ENCODE measurements at regions not wholly inside any gene's neighbourhood (a gene's known extent, or its start where the extent isn't known, plus 50 kb on each side); places are given as distances from the start of the nearest gene placed in this dataset.
"Not testable (repeated sequence)": the region's sequence is repeated elsewhere in the genome, so short reads cannot be mapped to it uniquely, and the experiment has no call there.

DNA sequence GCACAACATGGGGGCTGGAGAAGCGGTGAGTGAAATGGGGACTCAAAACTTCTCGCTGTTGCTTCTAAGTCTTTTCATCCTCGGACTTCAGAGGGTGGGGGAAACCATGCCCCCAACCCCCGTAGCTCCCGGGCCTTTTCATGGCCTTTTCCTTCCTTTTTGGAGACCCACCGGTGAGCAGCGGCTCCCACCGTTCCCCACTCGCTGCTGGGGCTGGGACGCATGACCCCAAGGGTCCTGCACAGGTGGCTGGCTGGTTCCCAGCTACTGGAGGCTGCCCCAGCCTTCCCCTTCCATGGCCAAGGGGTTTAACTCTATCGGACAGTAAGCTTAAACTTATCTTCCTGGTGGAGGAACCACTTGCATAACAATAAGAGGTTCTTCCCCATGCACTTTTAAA is 194.3 kb upstream of the FERD3L start:
- H3K36me3 ChIP-seq (replicated peaks in 1 of 2), result no peaks in the 10 kb centered on the region
- 94 to 96% (median 94%) methylated on average over 10 to 11 of the region's 11 CpGs for WGBS, 4 donors
- no peak for TF ChIP-seq POLR2A (IDR thresholded peaks at IDR 0.05)
- TF ChIP-seq CTCF (IDR thresholded peaks at IDR 0.05), result no peak

GRCh38 chr7:19338512-19338911 is 193.3 kb upstream of the FERD3L start:
- H3K9me3 ChIP-seq (replicated peaks in 1 of 3); H3K4me1 ChIP-seq (replicated peaks in 1 of 2); H3K27me3 ChIP-seq; H3K36me3 ChIP-seq (replicated peaks in 1 of 2); H3K27ac ChIP-seq; H3K4me3 ChIP-seq; intact Hi-C loops (cut with DNase I); DNase-seq: not testable (repeated sequence)
- WGBS, 4 donors, result 78 to 91% (median 86%) methylated on average over 3 of the region's 3 CpGs

More for the DNA sequence above, 194.3 kb upstream of the FERD3L start:
- Histone ChIP-seq H3K27ac (no peak overlapping the region), H3K9me3 (replicated peaks in 1 of 3) (no peaks in the 10 kb centered on the region), H3K27me3 (no peaks in the 10 kb centered on the region), H3K4me3 (no peak overlapping the region), H3K4me1 (replicated peaks in 1 of 2) (no peaks in the 10 kb centered on the region)
- intact Hi-C loops (cut with DNase I), result no loop called here
- DNase-seq, result no peak

- Histone ChIP-seq H3K4me3 (no peak overlapping the region), H3K4me1 (replicated peaks in 1 of 2) (no peaks in the 10 kb centered on the region), H3K9me3 (replicated peaks in 1 of 3) (no peaks in the 10 kb centered on the region), H3K36me3 (replicated peaks in 1 of 2) (no peaks in the 10 kb centered on the region), H3K27ac (no peak overlapping the region), H3K27me3 (no peaks in the 10 kb centered on the region)
- TF ChIP-seq POLR2A (IDR thresholded peaks at IDR 0.05) (no peak), CTCF (IDR thresholded peaks at IDR 0.05) (no peak)
- 49 to 56% (median 54%) methylated on average over 2 of the region's 2 CpGs for WGBS, 4 donors
- intact Hi-C loops (cut with DNase I), result no loop called here
- no peak for DNase-seq
Observed at GRCh38 chr7:19336836-19337383, 191.7 kb upstream of the FERD3L start.

DNA sequence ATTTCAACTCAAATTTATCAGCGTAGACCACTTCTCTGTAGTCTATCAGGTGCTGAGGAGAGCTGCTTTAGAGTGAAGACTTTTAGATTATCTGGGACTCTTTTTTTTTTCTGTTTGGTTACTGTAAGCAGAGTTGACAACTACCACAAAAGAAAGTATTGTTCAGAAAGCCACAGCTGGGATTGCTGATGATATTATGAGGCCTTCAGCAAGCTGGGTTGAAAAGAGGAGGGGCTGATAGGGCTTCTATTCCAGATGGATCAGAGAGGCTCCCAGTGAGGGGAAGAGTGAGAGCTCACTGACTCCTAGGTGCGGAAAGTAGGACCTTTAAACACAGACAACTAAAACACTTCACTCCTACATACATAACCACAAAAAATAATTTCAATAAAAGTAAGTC is 188.5 kb upstream of the FERD3L start:
- H3K4me3 ChIP-seq, result no peak overlapping the region
- 90 to 97% (median 95%) methylated on average over 2 of the region's 2 CpGs for WGBS, 4 donors
- intact Hi-C loops (cut with DNase I), result no loop called here
- no peaks in the 10 kb centered on the region for H3K9me3 ChIP-seq (replicated peaks in 1 of 3)
- H3K4me1 ChIP-seq (replicated peaks in 1 of 2), result peaks cover 0 to under 1% of the 10 kb centered on the region in 2 donors
- no peaks in the 10 kb centered on the region for H3K36me3 ChIP-seq (replicated peaks in 1 of 2)
- no peak for DNase-seq
- no peak overlapping the region for H3K27ac ChIP-seq
- TF ChIP-seq CTCF (IDR thresholded peaks at IDR 0.05) (no peak), POLR2A (IDR thresholded peaks at IDR 0.05) (no peak)
- H3K27me3 ChIP-seq, result no peaks in the 10 kb centered on the region

DNA sequence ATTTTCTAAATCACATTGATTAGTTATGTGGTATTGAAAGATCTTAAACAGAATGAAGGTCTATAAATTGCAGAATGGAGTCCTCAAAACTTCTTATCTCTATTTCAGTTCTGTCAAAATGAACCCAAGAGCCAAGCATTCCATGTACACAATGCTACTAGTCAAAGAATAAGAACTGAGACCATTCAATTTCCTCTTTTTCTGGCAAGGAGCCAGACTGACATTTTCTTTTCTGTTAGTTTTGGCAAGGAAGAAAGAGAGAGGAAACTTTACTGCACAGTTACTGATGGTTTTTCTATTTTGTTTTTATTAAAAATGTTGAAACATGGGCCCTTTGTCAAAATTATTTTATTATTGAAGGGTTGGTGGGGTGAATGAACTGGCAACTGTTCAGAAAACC is 181.8 kb upstream of the FERD3L start:
- no peak for DNase-seq
- Histone ChIP-seq H3K4me1 (replicated peaks in 1 of 2) (peaks cover 0 to 9% of the 10 kb centered on the region in 2 donors), H3K27me3 (no peaks in the 10 kb centered on the region), H3K27ac (no peak overlapping the region), H3K4me3 (no peak overlapping the region), H3K9me3 (replicated peaks in 1 of 3) (no peaks in the 10 kb centered on the region), H3K36me3 (replicated peaks in 1 of 2) (no peaks in the 10 kb centered on the region)
- TF ChIP-seq CTCF (IDR thresholded peaks at IDR 0.05) (no peak), POLR2A (IDR thresholded peaks at IDR 0.05) (no peak)
- intact Hi-C loops (cut with DNase I), result no loop called here
